H9 (cell line): ENCODE measurements at regions not wholly inside any gene's neighbourhood (a gene's known extent, or its start where the extent isn't known, plus 50 kb on each side); places are given as distances from the start of the nearest gene placed in this dataset.

Source experiments
- DNase-seq: peaks from one replicate; pipeline ENCODE4 v3.0.0-alpha.2; 2017
- H2AFZ ChIP-seq: one replicate; pipeline ENCODE4 v1.6.1; 2013; ENCODE audit warnings: mild to moderate bottlenecking, low read length, control low read depth, moderate library complexity
- H2AK5ac ChIP-seq: 2 replicates; pipeline ENCODE4 v1.6.1; 2013; ENCODE audit warnings: low read length, control low read depth, mixed read lengths; ENCODE audit not compliant: insufficient read length
- H2BK120ac ChIP-seq: one replicate; pipeline ENCODE4 v1.6.1; 2013; ENCODE audit warnings: low read depth, mild to moderate bottlenecking, low read length, control low read depth, inconsistent platforms; ENCODE audit not compliant: poor library complexity, severe bottlenecking
- H2BK12ac ChIP-seq: 2 replicates; pipeline ENCODE4 v1.6.1; 2013; ENCODE audit warnings: low read length, control low read depth, mixed read lengths, low read depth; ENCODE audit not compliant: insufficient read length
- H2BK15ac ChIP-seq: 2 replicates; pipeline ENCODE4 v1.6.1; 2013; ENCODE audit warnings: low read depth, low read length, control low read depth
- H2BK20ac ChIP-seq: one replicate; pipeline ENCODE4 v1.6.1; 2013; ENCODE audit warnings: low read depth, mild to moderate bottlenecking, low read length, control low read depth, inconsistent platforms; ENCODE audit not compliant: poor library complexity, severe bottlenecking
- H2BK5ac ChIP-seq: 2 replicates; pipeline ENCODE4 v1.6.1; 2013; ENCODE audit warnings: low read length, control low read depth, mixed read lengths; ENCODE audit not compliant: insufficient read length
- H3K14ac ChIP-seq: 2 replicates; pipeline ENCODE4 v1.6.1; 2013; ENCODE audit warnings: low read length, control low read depth; ENCODE audit not compliant: insufficient read depth
- H3K18ac ChIP-seq: 2 replicates; pipeline ENCODE4 v1.6.1; 2013; ENCODE audit warnings: low read depth, mild to moderate bottlenecking, mixed read lengths, low read length, control low read depth; ENCODE audit not compliant: insufficient read length
- H3K23ac ChIP-seq: 2 replicates; pipeline ENCODE4 v1.6.1; 2013; ENCODE audit warnings: low read length, control low read depth, mixed read lengths, low read depth; ENCODE audit not compliant: insufficient read length
- H3K23me2 ChIP-seq: 2 replicates; pipeline ENCODE4 v1.6.1; 2013; ENCODE audit warnings: low read depth, mild to moderate bottlenecking, mixed read lengths, low read length, control low read depth; ENCODE audit not compliant: insufficient read length, poor library complexity, severe bottlenecking
- H3K27ac ChIP-seq: 2 replicates; pipeline ENCODE4 v1.5.1; 2013; ENCODE audit warnings: low read length, control low read depth, mixed read lengths, low read depth; ENCODE audit not compliant: insufficient read length
- H3K27me3 ChIP-seq: 2 replicates; pipeline ENCODE4 v1.6.1; 2013; ENCODE audit warnings: low read length, control low read depth, inconsistent platforms; ENCODE audit not compliant: insufficient read depth
- H3K4ac ChIP-seq: 2 replicates; pipeline ENCODE4 v1.6.1; 2013; ENCODE audit warnings: low read depth, mild to moderate bottlenecking, control low read depth, inconsistent platforms, low read length, moderate library complexity
- H3K4me1 ChIP-seq: 2 replicates; pipeline ENCODE4 v1.6.1; 2013; ENCODE audit warnings: low read length, control low read depth, inconsistent platforms; ENCODE audit not compliant: insufficient read depth
- H3K4me2 ChIP-seq: 2 replicates; pipeline ENCODE4 v1.6.1; 2013; ENCODE audit warnings: low read length, control low read depth, mixed read lengths; ENCODE audit not compliant: insufficient read length, insufficient read depth
- H3K56ac ChIP-seq: 2 replicates; pipeline ENCODE4 v1.6.1; 2013; ENCODE audit warnings: low read depth, mild to moderate bottlenecking, mixed read lengths, low read length, control low read depth; ENCODE audit not compliant: insufficient read length
- H3K79me1 ChIP-seq: 2 replicates; pipeline ENCODE4 v1.6.1; 2013; ENCODE audit warnings: low read depth, mild to moderate bottlenecking, moderate library complexity, low read length, control low read depth, inconsistent platforms; ENCODE audit not compliant: insufficient read depth, poor library complexity, severe bottlenecking
- H3K79me2 ChIP-seq: 2 replicates; pipeline ENCODE4 v1.6.1; 2013; ENCODE audit warnings: low read length, control low read depth, inconsistent platforms; ENCODE audit not compliant: insufficient read depth
- H3K9ac ChIP-seq: 2 replicates; pipeline ENCODE4 v1.6.1; 2013; ENCODE audit warnings: low read length, control low read depth, mixed read lengths; ENCODE audit not compliant: insufficient read length; ENCODE audit errors: extremely low read depth
- H3K9me3 ChIP-seq: one replicate; pipeline ENCODE4 v1.6.1; 2013; ENCODE audit warnings: low read depth, low read length, inconsistent platforms; ENCODE audit not compliant: control insufficient read depth
- H3T11ph ChIP-seq: one replicate; pipeline ENCODE4 v1.6.1; 2013; ENCODE audit warnings: mild to moderate bottlenecking, low read length, control low read depth, inconsistent platforms
- H4K20me1 ChIP-seq: one replicate; pipeline ENCODE4 v1.6.1; 2013; ENCODE audit not compliant: control insufficient read depth, insufficient read length, insufficient read depth
- H4K5ac ChIP-seq: 2 replicates; pipeline ENCODE4 v1.6.1; 2013; ENCODE audit warnings: low read depth, mild to moderate bottlenecking, mixed read lengths, low read length, control low read depth; ENCODE audit not compliant: insufficient read length
- H4K8ac ChIP-seq: replicated peaks from 2 replicates; pipeline ENCODE4 v1.6.1; 2013; ENCODE audit warnings: low read length, control low read depth, mixed read lengths, low read depth; ENCODE audit not compliant: insufficient read length
- H4K91ac ChIP-seq: 2 replicates; pipeline ENCODE4 v1.6.1; 2013; ENCODE audit warnings: low read depth, mild to moderate bottlenecking, moderate library complexity, mixed read lengths, low read length, control low read depth; ENCODE audit not compliant: insufficient read length
- H3K27ac Mint-ChIP-seq, 3 experiments: 2 replicates in 2 of 3; 3 replicates in 1 of 3; pipeline ENCODE4 v1.8.0; 2020 to 2021; ENCODE audit warnings: mixed read lengths in 3 of 3, mild to moderate bottlenecking in 1 of 3, moderate library complexity in 1 of 3
- H3K27me3 Mint-ChIP-seq: 2 replicates; pipeline ENCODE4 v1.8.0; 2021; ENCODE audit warnings: low read depth, mild to moderate bottlenecking, moderate library complexity, mixed read lengths
- H3K36me3 Mint-ChIP-seq, 3 experiments: 2 replicates in 2 of 3; 3 replicates in 1 of 3; pipeline ENCODE4 v1.8.0; 2020 to 2021; ENCODE audit warnings: low read depth in 3 of 3, mixed read lengths in 3 of 3; ENCODE audit not compliant: insufficient read depth in 1 of 3
- H3K4me1 Mint-ChIP-seq, 2 experiments: 2 replicates each; pipeline ENCODE4 v1.8.0; 2020; ENCODE audit warnings: mixed read lengths in 2 of 2
- H3K4me3 Mint-ChIP-seq, 2 experiments: 2 replicates in 1 of 2; 3 replicates in 1 of 2; pipeline ENCODE4 v1.8.0; 2020 to 2021; ENCODE audit warnings: mild to moderate bottlenecking in 2 of 2, mixed read lengths in 2 of 2, moderate library complexity in 1 of 2
- H3K9me3 Mint-ChIP-seq, 2 experiments: 2 replicates in 1 of 2; 3 replicates in 1 of 2; pipeline ENCODE4 v1.8.0; 2020; ENCODE audit warnings: mild to moderate bottlenecking in 2 of 2, mixed read lengths in 2 of 2, moderate library complexity in 1 of 2
- CTCF ChIP-seq: fragments of 200-600 bp; sonication (generic); conservative IDR thresholded peaks from 3 replicates; pipeline ENCODE4 v1.8.0; 2021; ENCODE audit warnings: antibody characterized with exemption, mild to moderate bottlenecking
- WGBS: extraction: QIAGEN DNeasy Blood & Tissue Kit; methylation state at CpG from one replicate; pipeline ENCODE4 v1.1.7; 2013; ENCODE audit warnings: missing lambda C conversion rate, low lambda C conversion rate, mixed read lengths; ENCODE audit not compliant: insufficient read length; ENCODE audit errors: extremely low coverage; 5-methylcytosine and 5-hydroxymethylcytosine counted together

- Histone ChIP-seq H2AK5ac (no peak overlapping the region), H2AFZ (no peak overlapping the region), H3K4ac (no peak overlapping the region), H3K4me1 (no peaks in the 10 kb centered on the region), H2BK20ac (no peak overlapping the region), H4K20me1 (no peaks in the 10 kb centered on the region), H3T11ph (no peak overlapping the region), H3K23ac (no peak overlapping the region), H3K4me2 (no peak overlapping the region), H3K79me2 (no peaks in the 10 kb centered on the region), H4K5ac (no peak overlapping the region), H3K56ac (no peak overlapping the region), H3K27me3 (no peaks in the 10 kb centered on the region), H3K18ac (no peak overlapping the region), H3K9ac (no peak overlapping the region), H4K8ac (no peak overlapping the region), H3K9me3 (no peaks in the 10 kb centered on the region), H2BK5ac (no peak overlapping the region), H2BK12ac (no peak overlapping the region), H3K23me2 (no peaks in the 10 kb centered on the region), H3K79me1 (no peaks in the 10 kb centered on the region), H3K27ac (no peak overlapping the region), H2BK120ac (no peak overlapping the region), H2BK15ac (no peak overlapping the region), H4K91ac (no peak overlapping the region), H3K14ac (no peak overlapping the region)
- peaks cover 0 to 6% (median 3%) of the 10 kb centered on the region in 3 experiments; a peak in 3 of 7 replicates for H3K36me3 Mint-ChIP-seq
- 100% methylated on average over 2 of the region's 4 CpGs for WGBS
- H3K4me3 Mint-ChIP-seq: no peak overlapping the region
- peaks cover 2 to 4% of the 10 kb centered on the region in 2 experiments; a peak in 1 of 5 replicates for H3K9me3 Mint-ChIP-seq
- TF ChIP-seq CTCF: peak; percentile 88
- H3K27me3 Mint-ChIP-seq: no peaks in the 10 kb centered on the region
- peak; percentile 63 for DNase-seq
- no peak overlapping the region for H3K27ac Mint-ChIP-seq
- H3K4me1 Mint-ChIP-seq: peaks cover 3 to 9% of the 10 kb centered on the region in 2 experiments
Measured at GRCh38 chr4:17112292-17112659, 213.8 kb upstream of the LDB2 start.
